Right ventricle myocardium inferior (tissue), 1 donor: ENCODE measurements at regions not wholly inside any gene's neighbourhood (a gene's known extent, or its start where the extent isn't known, plus 50 kb on each side); places are given as distances from the start of the nearest gene placed in this dataset.
"Not testable (repeated sequence)": the region's sequence is repeated elsewhere in the genome, so short reads cannot be mapped to it uniquely, and the experiment has no call there.

Source experiments
- ATAC-seq: fragments of 200-7000 bp; cut with Tn5 transposase; one replicate; pipeline ENCODE4 v1.9.1; 2020; ENCODE audit warnings: mild to moderate bottlenecking, moderate library complexity
- DNase-seq: peaks from one replicate; pipeline ENCODE4 v3.0.0; 2021; ENCODE audit errors: missing footprints
- intact Hi-C: fragments of 100-400 bp; cut with DNase I; formaldehyde crosslinking; loops from one replicate; pipeline ENCODE4 v1.11.0; 2022
- donor health status: DM: no; HTN: yes; CAD: no; lungs with severe emphysema.

GRCh38 chr2:225788571-225789094, 389.1 kb downstream of the NYAP2 start:
- DNase-seq: no peak
- no peak for ATAC-seq
- intact Hi-C loops: no loop called here

- intact Hi-C loops: no loop called here
- DNase-seq (no peak), ATAC-seq (no peak)
These were observed 388.0 kb downstream of the NYAP2 start for GRCh38 chr2:225787497-225787896.

GRCh38 chr2:225781991-225782390, 382.5 kb downstream of the NYAP2 start:
- ATAC-seq (no peak), DNase-seq (no peak)
- intact Hi-C loops: no loop called here

- intact Hi-C loops: no loop called here
- ATAC-seq: no peak
- DNase-seq: no peak
These were observed 381.6 kb downstream of the NYAP2 start for GRCh38 chr2:225781145-225781544.

GRCh38 chr2:225779829-225780228, 380.3 kb downstream of the NYAP2 start:
- intact Hi-C loops: no loop called here
- DNase-seq: no peak
- no peak for ATAC-seq

- intact Hi-C loops: no loop called here
- no peak for DNase-seq
- peak; percentile 56 for ATAC-seq
These were observed 373.6 kb downstream of the NYAP2 start for GRCh38 chr2:225773148-225773547.

GRCh38 chr2:225771701-225772100, 372.2 kb downstream of the NYAP2 start:
- DNase-seq: no peak
- ATAC-seq: no peak
- intact Hi-C loops: no loop called here

- no peak for DNase-seq
- intact Hi-C loops: no loop called here
These were observed 369.2 kb downstream of the NYAP2 start for GRCh38 chr2:225768741-225769140.

GRCh38 chr2:225766431-225766830, 366.9 kb downstream of the NYAP2 start:
- no peak for ATAC-seq
- intact Hi-C loops: no loop called here
- DNase-seq: no peak

More at GRCh38 chr2:225768741-225769140, 369.2 kb downstream of the NYAP2 start:
- no peak for ATAC-seq

GRCh38 chr2:225765820-225766219, 366.3 kb downstream of the NYAP2 start:
- intact Hi-C loops: no loop called here
- ATAC-seq (no peak), DNase-seq (no peak)

- ATAC-seq: no peak
- intact Hi-C loops: no loop called here
- no peak for DNase-seq
These were observed 364.8 kb downstream of the NYAP2 start for GRCh38 chr2:225764346-225764745.

GRCh38 chr2:225763711-225764110, 364.2 kb downstream of the NYAP2 start:
- intact Hi-C loops: no loop called here
- no peak for ATAC-seq
- no peak for DNase-seq

- intact Hi-C loops: no loop called here
- DNase-seq (no peak), ATAC-seq (no peak)
These were observed 361.9 kb downstream of the NYAP2 start for GRCh38 chr2:225761396-225761795.

- intact Hi-C loops: no loop called here
- ATAC-seq (no peak), DNase-seq (no peak)
These were observed 357.7 kb downstream of the NYAP2 start for GRCh38 chr2:225757248-225757647.

GRCh38 chr2:225756198-225756597, 356.7 kb downstream of the NYAP2 start:
- intact Hi-C loops: no loop called here
- no peak for ATAC-seq

GRCh38 chr2:225748609-225749008, 349.1 kb downstream of the NYAP2 start:
- DNase-seq (no peak), ATAC-seq (no peak)
- intact Hi-C loops: no loop called here

More at GRCh38 chr2:225756198-225756597, 356.7 kb downstream of the NYAP2 start:
- DNase-seq: no peak

GRCh38 chr2:225743996-225744395, 344.5 kb downstream of the NYAP2 start:
- DNase-seq, ATAC-seq, intact Hi-C loops: not testable (repeated sequence)

GRCh38 chr2:225742487-225742886, 343.0 kb downstream of the NYAP2 start:
- ATAC-seq (no peak), DNase-seq (no peak)
- intact Hi-C loops: no loop called here

- intact Hi-C loops: no loop called here
- ATAC-seq: no peak
- DNase-seq: no peak
These were observed 340.6 kb downstream of the NYAP2 start for GRCh38 chr2:225740086-225740485.

- DNase-seq (no peak), ATAC-seq (no peak)
- intact Hi-C loops: no loop called here
These were observed 339.8 kb downstream of the NYAP2 start for GRCh38 chr2:225739328-225739727.

GRCh38 chr2:225738735-225739134, 339.2 kb downstream of the NYAP2 start:
- ATAC-seq: no peak
- intact Hi-C loops: no loop called here
- no peak for DNase-seq
